HCT116 (cell line): ENCODE measurements at regions not wholly inside any gene's neighbourhood (a gene's known extent, or its start where the extent isn't known, plus 50 kb on each side); places are given as distances from the start of the nearest gene placed in this dataset.

Source experiments
- ATF3 ChIP-seq: IDR thresholded peaks from 2 replicates; pipeline ENCODE4 v1.6.1; 2012
- CBX3 ChIP-seq: IDR thresholded peaks from 2 replicates; pipeline ENCODE4 v1.6.1; 2012; ENCODE audit warnings: low read depth
- CTCF ChIP-seq, 3 experiments: fragments of 200-600 bp in 1 of 3; sonication (generic) in 1 of 3; IDR thresholded peaks in 2 of 3; conservative IDR thresholded peaks in 1 of 3; 2 replicates each; pipeline ENCODE4 v1.5.1; 2012 to 2017; ENCODE audit warnings: low read depth in 2 of 3, low read length in 2 of 3, antibody characterized with exemption in 1 of 3, borderline replicate concordance in 1 of 3, control low read depth in 1 of 3, mild to moderate bottlenecking in 1 of 3, mixed read lengths in 1 of 3, mixed run types in 1 of 3, moderate library complexity in 1 of 3; ENCODE audit not compliant: insufficient read depth in 1 of 3
- EZH2 ChIP-seq: fragments of 200-600 bp; sonication (generic); IDR thresholded peaks from 2 replicates; pipeline ENCODE4 v1.6.1; 2017; ENCODE audit warnings: antibody characterized with exemption, mixed run types
- EZH2phosphoT487 ChIP-seq: fragments of 200-600 bp; IDR thresholded peaks from 2 replicates; pipeline ENCODE4 v1.6.1; 2018; ENCODE audit warnings: antibody characterized with exemption, borderline replicate concordance
- JUND ChIP-seq: IDR thresholded peaks from 2 replicates; pipeline ENCODE4 v1.6.1; 2012
- MAX ChIP-seq: IDR thresholded peaks from 2 replicates; pipeline ENCODE4 v1.6.1; 2012
- POLR2A ChIP-seq: IDR thresholded peaks from 2 replicates; pipeline ENCODE4 v1.7.0; 2011; ENCODE audit warnings: borderline replicate concordance; ENCODE audit not compliant: insufficient read depth, insufficient read length; ENCODE audit errors: extremely low read depth

GRCh38 chr20:60543598-60543997 is 585.4 kb downstream of the CDH26 start:
- TF ChIP-seq CBX3 (no peak), ATF3 (no peak), CTCF (IDR thresholded peaks at IDR 0.05 in 2 of 3, conservative IDR thresholded peaks at IDR 0.05 in 1 of 3; ENCODE audit: borderline replicate concordance in 1 of 3, insufficient read depth in 1 of 3, low read depth in 2 of 3, low read length in 2 of 3) (no peak), JUND (no peak), EZH2 (no peak), POLR2A (no peak), MAX (no peak), EZH2phosphoT487 (no peak)
